ENCODE measurements at regions not wholly inside any gene's neighbourhood (a gene's known extent, or its start where the extent isn't known, plus 50 kb on each side); places are given as distances from the start of the nearest gene placed in this dataset.
"Not testable (repeated sequence)": the region's sequence is repeated elsewhere in the genome, so short reads cannot be mapped to it uniquely, and the experiment has no call there.

DNA sequence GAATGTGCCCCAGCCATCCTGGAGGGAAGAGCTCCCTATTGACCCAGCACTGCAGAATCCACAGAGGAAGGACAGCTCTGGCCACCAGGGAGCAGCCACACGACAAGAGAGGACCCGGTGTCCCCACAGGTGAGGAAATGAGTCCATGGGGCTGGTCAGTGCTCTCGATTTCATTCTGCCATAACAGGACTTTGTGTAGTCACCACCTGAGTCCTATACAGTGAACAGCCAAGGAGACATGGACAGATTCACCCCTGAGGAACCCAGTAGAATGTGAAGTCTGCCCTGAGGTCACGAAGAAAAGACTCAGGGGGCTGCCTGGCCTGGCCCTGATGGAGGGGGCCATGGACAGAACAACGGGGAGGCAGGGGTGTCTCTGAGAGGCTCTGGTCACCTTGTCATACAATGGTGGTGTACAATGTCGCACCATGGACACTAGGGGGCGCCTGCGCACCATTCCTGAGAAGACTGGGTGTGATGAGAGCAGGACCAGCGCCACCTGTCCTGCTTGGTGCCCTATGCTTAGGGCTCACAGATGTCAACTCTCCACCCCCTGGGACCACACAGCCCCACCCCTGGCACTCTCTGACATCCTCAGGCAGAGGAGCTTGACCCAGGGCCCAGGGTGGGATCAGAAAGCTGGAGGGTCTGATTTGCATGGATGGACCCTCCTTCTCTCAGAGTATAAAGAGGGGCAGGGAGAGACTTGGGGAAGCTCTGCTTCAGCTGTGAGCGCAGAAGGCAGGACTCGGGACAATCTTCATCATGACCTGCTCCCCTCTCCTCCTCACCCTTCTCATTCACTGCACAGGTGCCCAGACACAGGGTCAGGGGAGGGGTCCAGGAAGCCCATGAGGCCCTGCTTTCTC, 77.4 kb downstream of the VPREB1 start (continued):
- TF ChIP-seq CTCF (IDR thresholded peaks at IDR 0.05 in 2 of 3, conservative IDR thresholded peaks at IDR 0.05 in 1 of 3; ENCODE audit: insufficient read depth in 2 of 3, low read depth in 1 of 3, low read length in 3 of 3) (peak; percentile 98 to 99 (median 98)), STAT5A (IDR thresholded peaks at IDR 0.05; ENCODE audit: borderline replicate concordance, low read length) (0 out of 2 replicates have a peak, but pooled peaks have one; percentile 21), L3MBTL2 (IDR thresholded peaks at IDR 0.05) (0 out of 2 replicates have a peak, but pooled peaks have one; percentile 27), CBX3 (IDR thresholded peaks at IDR 0.05; ENCODE audit: borderline replicate concordance in 1 of 2, low read length in 2 of 2) (peak in 1 of 2 experiments; percentile 35; a peak in 1 of 3 replicates), SMC3 (conservative IDR thresholded peaks at IDR 0.05; ENCODE audit: insufficient read depth, low read depth, low read length) (peak; percentile 80), KLF16 (IDR thresholded peaks at IDR 0.05) (peak; percentile 78; the same call in 1 of the 2 replicates), ZBTB17 (CRISPR knock-in tag; IDR thresholded peaks at IDR 0.05) (0 out of 2 replicates have a peak, but pooled peaks have one; percentile 44), ATF1 (tag; IDR thresholded peaks at IDR 0.05) (peak; percentile 36; the same call in 1 of the 2 replicates), CREM (IDR thresholded peaks at IDR 0.05; ENCODE audit: low read depth) (peak; percentile 85)
- TF ChIP-seq, protein P1, sequence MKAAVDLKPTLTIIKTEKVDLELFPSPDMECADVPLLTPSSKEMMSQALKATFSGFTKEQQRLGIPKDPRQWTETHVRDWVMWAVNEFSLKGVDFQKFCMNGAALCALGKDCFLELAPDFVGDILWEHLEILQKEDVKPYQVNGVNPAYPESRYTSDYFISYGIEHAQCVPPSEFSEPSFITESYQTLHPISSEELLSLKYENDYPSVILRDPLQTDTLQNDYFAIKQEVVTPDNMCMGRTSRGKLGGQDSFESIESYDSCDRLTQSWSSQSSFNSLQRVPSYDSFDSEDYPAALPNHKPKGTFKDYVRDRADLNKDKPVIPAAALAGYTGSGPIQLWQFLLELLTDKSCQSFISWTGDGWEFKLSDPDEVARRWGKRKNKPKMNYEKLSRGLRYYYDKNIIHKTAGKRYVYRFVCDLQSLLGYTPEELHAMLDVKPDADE (conservative IDR thresholded peaks at IDR 0.05; ENCODE audit: control insufficient read depth, low read depth, low read length) = 0 out of 2 replicates have a peak, but pooled peaks have one; percentile 50
- TF ChIP-seq, protein P2, sequence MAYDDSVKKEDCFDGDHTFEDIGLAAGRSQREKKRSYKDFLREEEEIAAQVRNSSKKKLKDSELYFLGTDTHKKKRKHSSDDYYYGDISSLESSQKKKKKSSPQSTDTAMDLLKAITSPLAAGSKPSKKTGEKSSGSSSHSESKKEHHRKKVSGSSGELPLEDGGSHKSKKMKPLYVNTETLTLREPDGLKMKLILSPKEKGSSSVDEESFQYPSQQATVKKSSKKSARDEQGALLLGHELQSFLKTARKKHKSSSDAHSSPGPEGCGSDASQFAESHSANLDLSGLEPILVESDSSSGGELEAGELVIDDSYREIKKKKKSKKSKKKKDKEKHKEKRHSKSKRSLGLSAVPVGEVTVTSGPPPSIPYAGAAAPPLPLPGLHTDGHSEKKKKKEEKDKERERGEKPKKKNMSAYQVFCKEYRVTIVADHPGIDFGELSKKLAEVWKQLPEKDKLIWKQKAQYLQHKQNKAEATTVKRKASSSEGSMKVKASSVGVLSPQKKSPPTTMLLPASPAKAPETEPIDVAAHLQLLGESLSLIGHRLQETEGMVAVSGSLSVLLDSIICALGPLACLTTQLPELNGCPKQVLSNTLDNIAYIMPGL (CRISPR knock-in tag; IDR thresholded peaks at IDR 0.05) = peak; percentile 46; the same call in 1 of the 2 replicates
- TF ChIP-seq, protein P3, sequence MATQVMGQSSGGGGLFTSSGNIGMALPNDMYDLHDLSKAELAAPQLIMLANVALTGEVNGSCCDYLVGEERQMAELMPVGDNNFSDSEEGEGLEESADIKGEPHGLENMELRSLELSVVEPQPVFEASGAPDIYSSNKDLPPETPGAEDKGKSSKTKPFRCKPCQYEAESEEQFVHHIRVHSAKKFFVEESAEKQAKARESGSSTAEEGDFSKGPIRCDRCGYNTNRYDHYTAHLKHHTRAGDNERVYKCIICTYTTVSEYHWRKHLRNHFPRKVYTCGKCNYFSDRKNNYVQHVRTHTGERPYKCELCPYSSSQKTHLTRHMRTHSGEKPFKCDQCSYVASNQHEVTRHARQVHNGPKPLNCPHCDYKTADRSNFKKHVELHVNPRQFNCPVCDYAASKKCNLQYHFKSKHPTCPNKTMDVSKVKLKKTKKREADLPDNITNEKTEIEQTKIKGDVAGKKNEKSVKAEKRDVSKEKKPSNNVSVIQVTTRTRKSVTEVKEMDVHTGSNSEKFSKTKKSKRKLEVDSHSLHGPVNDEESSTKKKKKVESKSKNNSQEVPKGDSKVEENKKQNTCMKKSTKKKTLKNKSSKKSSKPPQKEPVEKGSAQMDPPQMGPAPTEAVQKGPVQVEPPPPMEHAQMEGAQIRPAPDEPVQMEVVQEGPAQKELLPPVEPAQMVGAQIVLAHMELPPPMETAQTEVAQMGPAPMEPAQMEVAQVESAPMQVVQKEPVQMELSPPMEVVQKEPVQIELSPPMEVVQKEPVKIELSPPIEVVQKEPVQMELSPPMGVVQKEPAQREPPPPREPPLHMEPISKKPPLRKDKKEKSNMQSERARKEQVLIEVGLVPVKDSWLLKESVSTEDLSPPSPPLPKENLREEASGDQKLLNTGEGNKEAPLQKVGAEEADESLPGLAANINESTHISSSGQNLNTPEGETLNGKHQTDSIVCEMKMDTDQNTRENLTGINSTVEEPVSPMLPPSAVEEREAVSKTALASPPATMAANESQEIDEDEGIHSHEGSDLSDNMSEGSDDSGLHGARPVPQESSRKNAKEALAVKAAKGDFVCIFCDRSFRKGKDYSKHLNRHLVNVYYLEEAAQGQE (IDR thresholded peaks at IDR 0.05; ENCODE audit: borderline replicate concordance) = peak; percentile 65; the same call in 1 of the 2 replicates
- TF ChIP-seq, protein P3 (CRISPR knock-in tag; IDR thresholded peaks at IDR 0.05; ENCODE audit: low read depth) = not testable (repeated sequence)
- not testable (repeated sequence) for TF ChIP-seq ATF1 (CRISPR knock-in tag; IDR thresholded peaks at IDR 0.05)
